GM21526 (cell line): ENCODE measurements at regions not wholly inside any gene's neighbourhood (a gene's known extent, or its start where the extent isn't known, plus 50 kb on each side); places are given as distances from the start of the nearest gene placed in this dataset.
"Not testable (repeated sequence)": the region's sequence is repeated elsewhere in the genome, so short reads cannot be mapped to it uniquely, and the experiment has no call there.

Source experiments
- ATAC-seq: cut with Tn5 transposase; IDR thresholded peaks from one replicate; pipeline ENCODE4 v1.9.1; 2021; ENCODE audit warnings: moderate library complexity; ENCODE audit not compliant: unreplicated experiment, low FRiP score

DNA sequence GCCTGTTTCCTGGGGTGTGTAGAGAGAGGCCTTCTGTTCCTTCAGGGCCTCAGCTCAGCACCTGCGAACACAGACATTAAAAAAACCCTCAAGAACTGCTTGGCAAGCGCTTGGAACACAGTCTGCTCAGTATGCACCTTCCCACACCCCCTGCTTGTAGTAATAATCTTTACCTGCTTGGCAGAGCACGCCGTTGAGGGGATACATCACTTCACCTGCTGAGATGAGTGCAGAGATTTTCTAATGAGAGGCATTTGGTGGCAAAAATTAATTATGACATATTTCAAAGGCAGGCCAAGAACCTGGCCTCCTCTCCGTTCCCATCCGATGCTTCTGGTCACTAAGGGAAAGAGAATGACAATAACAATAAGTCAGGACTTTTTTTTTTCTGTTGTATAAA is 93.4 kb upstream of the DPP6 start:
- ATAC-seq = not testable (repeated sequence)

- not testable (repeated sequence) for ATAC-seq
These were observed 87.6 kb upstream of the DPP6 start for GRCh38 chr7:153964481-153965112.

DNA sequence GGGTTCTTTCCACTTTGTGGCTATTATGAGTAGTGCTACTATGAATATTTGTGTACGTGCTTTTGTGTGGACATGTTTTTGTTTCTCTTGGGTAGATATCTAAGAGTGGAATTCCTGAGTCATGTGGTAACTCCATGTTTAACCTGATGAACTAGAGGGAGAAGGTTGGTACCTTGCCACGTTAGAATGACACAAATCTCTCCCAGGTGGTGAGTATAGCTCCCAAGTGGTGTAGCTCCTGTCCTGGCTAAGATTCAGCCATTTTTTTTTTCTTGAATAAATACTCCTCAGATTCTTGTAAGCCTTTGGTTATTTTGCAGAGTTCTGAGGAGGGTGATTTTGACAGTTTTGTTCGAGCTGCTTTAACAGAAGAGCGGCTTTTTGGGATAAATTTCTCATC is 83.2 kb upstream of the DPP6 start:
- not testable (repeated sequence) for ATAC-seq

DNA sequence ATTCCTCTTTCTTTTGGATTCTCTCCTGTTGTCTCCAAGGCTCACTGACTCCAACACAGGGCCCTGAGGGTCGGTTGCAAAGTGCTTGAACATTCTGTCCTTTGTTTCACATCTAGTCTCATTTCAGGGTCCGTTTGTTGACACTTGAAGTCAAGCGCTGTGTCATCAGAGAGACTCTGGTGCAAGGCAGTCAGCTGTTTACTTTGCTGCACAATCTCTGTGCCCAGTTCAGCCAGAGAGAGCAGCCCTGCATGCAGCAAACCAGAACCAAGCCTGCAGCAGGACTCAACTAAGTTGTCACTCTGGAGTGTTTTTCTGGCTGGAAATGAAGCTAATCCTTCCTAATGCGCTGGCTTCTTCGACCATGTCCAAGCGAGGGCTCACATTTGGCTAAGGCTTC is 77.6 kb upstream of the DPP6 start:
- ATAC-seq = not testable (repeated sequence)

DNA sequence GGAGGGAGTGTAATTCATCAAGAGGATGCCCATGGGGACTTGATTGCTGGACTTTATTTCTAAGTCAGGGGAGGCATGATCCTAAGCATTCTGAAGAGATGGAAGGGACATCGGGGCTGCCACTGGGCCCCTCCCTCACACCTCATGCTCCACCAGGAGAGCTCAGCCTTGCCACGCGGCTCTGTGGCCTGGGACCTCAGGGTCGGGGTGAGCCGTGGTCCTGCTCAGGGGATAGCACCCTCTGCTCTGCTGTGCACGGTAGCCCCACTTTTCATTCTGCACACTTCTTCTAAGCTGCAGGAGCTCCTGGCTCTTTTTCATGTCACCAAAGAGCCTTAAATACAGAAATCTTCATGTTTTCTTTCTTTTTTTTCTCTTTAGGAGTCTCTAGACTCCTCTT is 75.5 kb upstream of the DPP6 start:
- ATAC-seq = not testable (repeated sequence)

DNA sequence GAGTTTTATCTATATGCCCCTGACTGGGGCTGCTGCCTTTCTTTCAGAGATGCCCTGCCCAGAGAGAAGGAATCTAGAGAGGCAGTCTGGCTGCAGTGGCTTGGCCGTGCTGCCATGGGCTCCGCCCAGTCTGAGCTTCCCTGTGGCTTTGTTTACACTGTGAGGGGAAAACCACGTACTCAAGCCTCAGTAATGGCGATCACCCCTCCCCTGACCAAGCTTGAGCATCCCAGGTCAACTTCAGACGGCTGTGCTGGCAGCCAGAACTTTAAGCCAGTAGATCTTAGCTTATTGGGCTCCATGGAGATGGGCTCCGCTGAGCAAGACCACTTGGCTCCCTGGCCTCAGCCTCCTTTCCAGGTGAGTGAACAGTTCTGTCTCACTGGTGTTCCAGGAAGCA is 69.0 kb upstream of the DPP6 start:
- not testable (repeated sequence) for ATAC-seq

DNA sequence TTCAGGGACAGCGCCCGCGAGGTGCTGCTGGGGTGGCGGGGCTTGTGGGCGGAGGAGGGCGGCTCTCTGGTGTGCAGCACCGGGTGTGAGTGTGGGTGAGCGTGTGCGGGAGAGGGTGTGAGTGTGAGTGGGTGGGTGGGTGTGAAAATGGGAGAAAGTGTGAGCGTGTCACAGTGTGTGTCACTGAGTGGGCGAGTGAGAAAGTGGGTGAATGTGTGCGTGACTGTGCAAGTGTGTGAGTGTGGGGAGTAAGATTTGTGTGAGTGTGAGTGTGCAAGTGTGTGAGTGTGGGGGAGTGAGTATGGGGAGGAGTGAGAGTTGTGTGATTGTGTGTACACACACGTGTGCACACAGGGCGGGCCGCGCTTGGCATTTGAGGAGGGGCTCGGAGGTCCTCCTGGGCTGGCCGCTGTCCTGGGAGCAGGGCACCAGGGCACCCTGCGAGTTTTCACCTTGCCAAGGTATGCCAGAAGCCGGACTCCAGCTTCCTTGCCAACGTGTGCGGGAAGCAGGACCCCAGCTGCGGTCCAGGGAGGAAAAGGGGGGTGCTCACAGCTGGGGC is 63.1 kb upstream of the DPP6 start:
- not testable (repeated sequence) for ATAC-seq

DNA sequence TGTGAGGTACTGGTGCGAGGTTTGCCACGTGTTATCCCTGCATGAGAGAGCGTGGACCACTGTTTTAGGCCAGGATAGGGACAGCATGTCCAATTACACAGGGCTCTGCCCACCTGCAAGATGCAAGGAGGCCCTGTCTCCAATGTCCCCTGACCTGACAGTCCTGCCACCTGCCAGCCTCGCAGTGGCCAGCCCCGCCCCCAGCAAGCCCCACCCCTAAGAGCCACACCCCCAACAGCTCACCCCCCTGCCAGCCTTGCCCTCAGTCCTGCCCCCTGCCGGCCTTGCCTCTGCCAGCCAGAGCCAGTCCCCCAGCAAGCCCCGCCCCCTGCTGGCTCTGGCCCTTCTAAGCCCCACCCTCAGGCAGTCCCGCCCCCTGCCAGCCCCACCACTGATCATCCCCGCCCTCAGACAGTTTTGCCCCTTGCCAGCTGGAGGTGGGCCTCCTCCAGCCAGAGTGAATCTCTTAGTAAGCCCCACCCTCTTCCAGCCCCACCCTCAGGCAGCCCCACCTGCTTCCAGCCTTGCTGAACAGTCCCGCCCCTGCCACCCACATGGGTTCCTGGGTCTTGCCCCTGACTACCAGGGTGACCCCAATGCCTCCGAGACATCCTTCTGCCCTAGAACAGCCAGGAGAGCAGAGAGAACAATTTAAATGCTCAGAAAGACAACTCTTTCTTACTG is 62.3 kb upstream of the DPP6 start:
- ATAC-seq = not testable (repeated sequence)

DNA sequence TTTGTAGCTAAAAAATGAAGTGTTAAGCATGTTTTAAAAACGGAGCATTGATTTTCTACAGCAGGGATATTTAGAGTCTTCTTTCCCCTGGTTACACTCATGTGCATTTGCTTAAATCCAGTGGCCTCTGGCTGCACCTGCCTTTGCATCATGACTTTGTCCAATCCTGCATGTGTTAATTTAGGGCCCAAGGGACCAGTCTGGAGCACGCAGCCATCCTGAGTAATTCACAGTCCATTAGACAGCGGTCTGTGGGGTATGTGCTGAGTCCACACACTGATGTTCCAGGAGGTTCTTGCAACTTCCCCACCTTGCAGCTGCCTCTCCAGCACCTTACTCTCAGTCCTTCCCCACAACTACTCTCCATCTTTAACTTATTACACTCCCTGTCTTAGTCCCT is 60.7 kb upstream of the DPP6 start:
- ATAC-seq = not testable (repeated sequence)

DNA sequence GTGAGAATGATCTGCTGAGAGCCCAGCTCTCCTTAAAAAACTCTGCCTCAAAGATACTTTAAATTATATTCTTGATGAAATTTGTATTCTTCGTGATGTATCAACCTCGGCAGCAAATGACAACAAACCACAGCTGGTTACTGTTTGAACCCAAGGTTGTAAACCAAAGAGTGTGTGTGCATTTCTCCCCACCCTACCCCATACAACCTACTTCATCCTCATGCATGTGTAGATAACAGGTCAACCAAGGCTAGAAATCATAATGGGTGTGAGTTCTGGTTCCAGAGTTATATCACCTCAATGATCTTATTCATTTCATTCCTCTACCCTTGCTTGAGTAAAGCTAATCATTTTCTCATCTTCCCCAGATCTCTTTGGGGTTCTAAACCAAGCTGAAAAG is 58.8 kb upstream of the DPP6 start:
- not testable (repeated sequence) for ATAC-seq

GRCh38 chr7:153998896-153999295 is 53.3 kb upstream of the DPP6 start:
- not testable (repeated sequence) for ATAC-seq
